A549 (cell line): ENCODE measurements at regions not wholly inside any gene's neighbourhood (a gene's known extent, or its start where the extent isn't known, plus 50 kb on each side); places are given as distances from the start of the nearest gene placed in this dataset.

Source experiments
- CTCF ChIP-seq: fragments of >200 bp; sonication (Bioruptor Twin); formaldehyde crosslinking; IDR thresholded peaks from 3 replicates; pipeline ENCODE4 v1.5.1; 2016
- MAX ChIP-seq: IDR thresholded peaks from 2 replicates; pipeline ENCODE4 v1.6.1; 2012
- POLR2A ChIP-seq: IDR thresholded peaks from 2 replicates; pipeline ENCODE4 v1.6.1; 2012; ENCODE audit warnings: mild to moderate bottlenecking, low read length
- POLR2AphosphoS2 ChIP-seq: conservative IDR thresholded peaks from 2 replicates; pipeline ENCODE4 v1.6.1; 2012; ENCODE audit warnings: low read length, improper control_type of control experiment, inconsistent platforms
- RCOR1 ChIP-seq: fragments of 150-350 bp; IDR thresholded peaks from 2 replicates; pipeline ENCODE4 v1.6.1; 2014; ENCODE audit warnings: antibody characterized with exemption, low read length, low read depth
- REST ChIP-seq: fragments of 200-600 bp; sonication (generic); IDR thresholded peaks from 2 replicates; pipeline ENCODE4 v1.6.1; 2016; ENCODE audit warnings: antibody characterized with exemption, mild to moderate bottlenecking, moderate library complexity

- no peak for TF ChIP-seq POLR2A
- TF ChIP-seq CTCF = no peak
- TF ChIP-seq RCOR1 = no peak
- TF ChIP-seq POLR2AphosphoS2 = no peak
- TF ChIP-seq REST = no peak
- TF ChIP-seq MAX = no peak
Observed at GRCh38 chr21:17727361-17727760, 91.8 kb downstream of the C21orf91 start.
